HG03558 (cell line): ENCODE measurements at regions not wholly inside any gene's neighbourhood (a gene's known extent, or its start where the extent isn't known, plus 50 kb on each side); places are given as distances from the start of the nearest gene placed in this dataset.

Experiments used
- ATAC-seq: cut with Tn5 transposase; IDR thresholded peaks from one replicate; pipeline ENCODE4 v1.9.1; 2021; ENCODE audit warnings: moderate number of reproducible peaks; ENCODE audit not compliant: unreplicated experiment; ENCODE audit errors: extremely low read depth

GRCh38 chr3:148238421-148238821 lies 459.3 kb upstream of the AGTR1 start:
- ATAC-seq, result no peak

- ATAC-seq, result no peak
Measured at GRCh38 chr3:148240351-148240750, 457.4 kb upstream of the AGTR1 start.

GRCh38 chr3:148243609-148244008 lies 454.1 kb upstream of the AGTR1 start:
- ATAC-seq, result no peak

- ATAC-seq, result no peak
Measured at GRCh38 chr3:148246291-148246923, 451.3 kb upstream of the AGTR1 start.

GRCh38 chr3:148253713-148254112 lies 444.0 kb upstream of the AGTR1 start:
- no peak for ATAC-seq

GRCh38 chr3:148254402-148254801 lies 443.3 kb upstream of the AGTR1 start:
- no peak for ATAC-seq

- no peak for ATAC-seq
Measured at GRCh38 chr3:148255981-148256969, 441.4 kb upstream of the AGTR1 start.

- no peak for ATAC-seq
Measured at GRCh38 chr3:148262980-148263379, 434.7 kb upstream of the AGTR1 start.

- ATAC-seq, result no peak
Measured at GRCh38 chr3:148265841-148266240, 431.9 kb upstream of the AGTR1 start.

GRCh38 chr3:148266341-148266740 lies 431.4 kb upstream of the AGTR1 start:
- ATAC-seq, result no peak

GRCh38 chr3:148269816-148270215 lies 427.9 kb upstream of the AGTR1 start:
- ATAC-seq, result no peak

- ATAC-seq, result no peak
Measured at GRCh38 chr3:148280623-148281242, 417.0 kb upstream of the AGTR1 start.

GRCh38 chr3:148289159-148289558 lies 408.5 kb upstream of the AGTR1 start:
- no peak for ATAC-seq

GRCh38 chr3:148297013-148297412 lies 400.7 kb upstream of the AGTR1 start:
- no peak for ATAC-seq

GRCh38 chr3:148307443-148307843 lies 390.3 kb upstream of the AGTR1 start:
- no peak for ATAC-seq

- ATAC-seq, result peak; percentile 59
Measured at GRCh38 chr3:148309390-148310035, 388.2 kb upstream of the AGTR1 start.

- ATAC-seq, result no peak
Measured at GRCh38 chr3:148315756-148316155, 381.9 kb upstream of the AGTR1 start.

GRCh38 chr3:148318240-148318639 lies 379.5 kb upstream of the AGTR1 start:
- ATAC-seq, result no peak

GRCh38 chr3:148319161-148319915 lies 378.4 kb upstream of the AGTR1 start:
- peak; percentile 90 for ATAC-seq

GRCh38 chr3:148319960-148320359 lies 377.7 kb upstream of the AGTR1 start:
- ATAC-seq, result no peak
